GM19468 (cell line): ENCODE measurements at regions not wholly inside any gene's neighbourhood (a gene's known extent, or its start where the extent isn't known, plus 50 kb on each side); places are given as distances from the start of the nearest gene placed in this dataset.

Source experiments
- ATAC-seq: cut with Tn5 transposase; IDR thresholded peaks from one replicate; pipeline ENCODE4 v1.9.1; 2021; ENCODE audit warnings: mild to moderate bottlenecking, moderate library complexity, moderate number of reproducible peaks; ENCODE audit not compliant: unreplicated experiment; ENCODE audit errors: extremely low read depth

DNA sequence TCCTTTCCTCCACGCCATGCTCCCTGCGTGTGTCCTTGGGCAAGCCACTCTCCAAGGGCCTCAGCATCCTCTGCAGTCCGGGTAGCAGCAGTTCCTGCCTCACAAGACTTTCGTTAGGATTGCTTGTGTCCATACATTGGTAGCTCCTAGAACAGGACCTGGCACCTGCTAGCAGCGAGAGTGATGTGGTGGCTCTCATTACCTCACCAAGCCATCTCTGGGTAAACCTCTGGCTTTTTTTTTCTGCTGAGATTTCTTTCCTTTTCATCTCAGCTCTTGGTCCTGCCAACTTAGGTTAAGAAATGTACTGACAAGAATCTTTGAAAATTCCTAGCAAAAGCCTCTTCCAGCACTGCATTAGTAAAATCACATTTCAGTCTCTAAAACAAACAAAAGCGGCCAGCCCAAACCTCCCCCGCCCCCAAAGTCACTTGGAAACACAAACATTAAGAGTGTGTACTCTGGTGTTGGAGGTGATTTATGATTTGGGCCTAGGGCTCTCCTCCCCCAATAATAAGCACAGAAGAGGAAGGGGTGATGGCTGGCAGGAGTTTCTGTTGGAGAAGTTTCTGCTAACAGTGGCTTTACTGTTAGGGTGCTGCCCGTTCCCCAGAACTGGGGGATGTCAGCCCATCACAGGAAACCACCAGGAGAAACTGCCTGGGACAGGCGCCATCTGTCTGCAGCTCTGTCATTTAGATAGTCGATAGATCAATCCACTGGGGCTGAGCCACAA, 199.2 kb downstream of the CD83 start:
- no peak for ATAC-seq

DNA sequence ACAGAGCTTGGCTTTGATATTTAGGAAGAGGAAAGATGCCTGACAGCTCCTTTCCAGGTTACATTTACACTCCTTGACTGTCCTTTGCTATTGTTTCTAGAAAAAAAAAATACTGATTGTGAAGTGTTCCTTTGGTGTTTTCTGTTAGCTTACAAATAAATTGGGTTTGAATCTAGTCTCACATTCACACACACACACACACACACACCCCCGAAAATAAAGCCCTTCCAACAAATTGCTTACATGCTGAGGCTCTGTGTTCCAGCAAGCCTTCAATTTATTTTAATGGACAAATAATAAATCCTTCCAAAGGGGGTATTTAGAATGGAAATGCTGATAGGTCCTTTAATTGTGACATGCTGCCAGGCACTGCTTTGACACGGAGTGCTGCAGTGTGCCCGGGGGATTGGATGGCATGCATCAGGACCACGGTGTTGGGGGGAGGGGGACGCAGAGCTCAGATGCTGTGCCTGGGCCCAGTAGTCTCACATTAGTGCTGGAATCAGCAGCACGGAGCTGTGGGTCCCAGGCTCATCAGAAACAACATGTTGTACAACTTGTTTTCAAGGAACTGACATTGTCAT, 199.9 kb downstream of the CD83 start:
- no peak for ATAC-seq

DNA sequence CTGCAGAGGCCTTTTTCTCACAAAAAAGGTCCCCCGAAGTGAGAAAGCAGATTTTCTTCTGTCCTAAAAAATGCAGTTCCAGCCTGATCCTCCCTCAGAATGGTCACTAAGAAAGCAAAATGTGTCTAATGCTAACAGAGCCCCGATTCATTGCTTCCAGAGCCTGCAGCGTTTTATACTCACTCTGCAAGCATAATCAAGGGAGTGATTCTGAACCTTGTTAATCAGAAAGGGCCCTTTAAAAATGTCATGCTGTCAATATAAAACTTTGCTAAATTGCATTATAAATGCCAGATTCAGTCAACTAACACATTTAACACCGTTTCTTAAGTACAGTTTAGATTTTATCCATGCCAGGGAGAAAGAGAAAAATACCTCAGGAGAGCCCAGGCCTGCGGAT, 202.8 kb downstream of the CD83 start:
- no peak for ATAC-seq

DNA sequence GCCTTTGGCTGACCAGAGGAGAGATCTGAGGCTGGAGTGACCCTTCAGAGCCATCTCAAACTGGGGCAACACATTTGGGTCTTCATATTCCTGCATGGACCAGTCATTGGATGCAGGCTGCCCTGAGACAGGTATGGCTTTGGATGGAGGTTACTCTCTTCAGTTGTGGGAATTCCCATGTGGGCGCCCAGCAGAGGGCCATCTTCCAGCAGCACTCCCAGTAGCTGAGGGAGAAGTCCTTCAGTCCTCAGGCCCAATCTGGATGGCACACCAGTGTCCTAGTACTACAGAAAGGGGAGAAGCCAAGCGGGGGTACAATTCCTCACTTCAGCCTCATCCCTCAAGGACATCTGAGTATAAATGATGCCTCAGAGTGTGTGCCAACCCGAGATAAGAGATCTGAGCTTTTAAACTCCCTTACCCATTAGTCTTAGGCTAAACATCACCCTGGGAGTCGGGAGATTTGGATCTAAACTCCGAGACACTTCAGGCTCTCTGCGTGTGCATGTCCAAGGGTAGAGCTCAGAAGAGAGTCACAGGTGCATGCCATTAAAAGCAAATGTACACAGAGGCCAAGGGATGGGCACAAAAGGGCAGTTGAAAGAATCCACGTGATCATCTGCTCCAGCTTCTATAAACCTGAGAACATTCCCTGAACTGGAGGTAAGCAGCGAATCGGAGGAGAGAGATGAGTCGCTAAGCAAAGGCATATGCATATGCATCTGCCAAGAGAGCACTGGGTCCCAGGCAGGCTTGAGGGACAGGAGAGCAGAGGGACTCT, 204.6 kb downstream of the CD83 start:
- no peak for ATAC-seq

DNA sequence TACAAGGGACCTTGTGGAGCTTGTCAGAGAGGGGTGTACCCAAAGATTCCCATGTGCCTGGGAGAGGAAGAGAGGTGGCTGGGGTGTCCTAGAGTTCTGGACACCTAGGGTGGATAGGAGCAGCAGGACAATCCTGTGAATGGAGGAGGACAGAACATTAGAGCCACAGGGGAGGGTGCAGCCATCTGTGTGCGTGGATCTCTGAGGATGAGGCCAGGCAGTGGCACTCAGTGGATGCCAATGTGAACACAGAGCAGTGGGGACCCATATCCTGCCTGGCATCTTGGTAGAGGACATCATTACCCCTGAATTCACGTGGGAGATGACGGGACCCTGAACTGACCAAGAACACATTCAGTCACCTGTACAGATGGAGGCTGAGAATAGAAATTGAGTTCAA, 205.3 kb downstream of the CD83 start:
- no peak for ATAC-seq

DNA sequence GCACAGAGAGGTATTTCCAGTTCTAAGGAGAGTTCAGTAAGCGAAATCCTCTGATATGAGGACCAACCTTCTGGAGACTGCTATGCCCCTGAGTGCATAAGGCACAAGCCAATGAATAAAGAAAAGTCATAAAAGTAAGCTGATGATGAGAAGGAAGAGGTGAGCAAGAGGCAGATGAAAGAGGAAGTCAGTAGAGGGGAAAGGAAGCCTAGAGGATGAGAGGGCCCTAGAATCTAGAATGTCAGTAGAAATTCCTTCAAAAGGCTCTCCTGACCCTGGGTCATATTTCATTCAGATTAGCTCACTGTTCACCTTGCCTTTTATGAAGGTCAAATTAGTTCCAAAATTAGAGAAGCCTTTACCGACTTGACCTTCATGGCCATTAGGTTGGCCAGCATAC, 209.2 kb downstream of the CD83 start:
- no peak for ATAC-seq

DNA sequence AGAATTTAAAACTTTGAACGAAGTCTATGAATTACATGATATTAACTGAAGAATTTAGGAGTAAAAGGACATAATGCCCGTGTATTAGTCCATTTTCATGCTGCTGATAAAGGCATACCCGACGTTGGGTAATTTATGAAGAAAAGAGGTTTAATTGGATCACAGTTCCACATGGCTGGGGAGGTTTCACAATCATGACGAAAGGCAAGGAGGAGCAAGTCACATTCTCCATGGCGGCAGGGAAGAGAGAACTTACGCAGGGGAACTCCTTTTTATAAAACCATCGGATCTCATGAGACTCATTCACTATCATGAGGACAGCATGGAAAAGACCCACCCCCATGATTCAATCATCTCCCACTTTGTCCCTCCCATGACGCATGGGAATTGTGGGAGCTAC, 210.6 kb downstream of the CD83 start:
- ATAC-seq: no peak

DNA sequence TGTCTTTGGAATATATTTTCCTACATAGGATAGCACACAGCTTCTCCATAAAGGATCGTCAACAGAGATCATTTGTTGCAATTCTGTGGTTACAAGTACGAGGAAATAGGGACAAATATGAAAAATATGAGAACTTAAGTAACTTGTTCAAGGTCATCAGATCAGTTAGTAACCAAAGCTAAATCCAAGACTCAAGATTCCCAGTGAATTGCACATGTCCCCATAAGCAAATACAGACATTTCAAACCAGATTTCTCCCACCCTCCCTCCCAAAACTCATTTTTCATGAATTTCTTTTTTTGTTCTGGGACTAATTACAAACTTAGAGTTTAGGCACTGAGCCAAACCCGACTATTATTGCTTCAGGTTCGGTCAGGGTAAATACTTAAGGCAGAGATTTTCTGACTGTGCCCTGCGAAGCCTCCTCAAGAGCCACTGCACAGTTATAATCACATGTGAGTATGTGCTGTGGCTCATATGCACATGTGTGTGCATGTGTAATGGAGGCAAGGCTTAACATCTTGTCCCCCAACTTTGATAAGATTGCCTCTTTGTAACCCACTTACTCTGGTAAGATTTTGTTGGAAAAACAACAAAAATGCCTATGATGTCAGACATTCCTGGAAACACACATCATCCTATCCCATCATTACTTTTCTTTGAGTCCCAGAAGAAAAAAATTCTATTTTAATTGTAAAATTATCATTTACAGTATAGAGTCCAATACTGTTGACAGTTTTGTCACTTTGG, 216.2 kb downstream of the CD83 start:
- no peak for ATAC-seq

DNA sequence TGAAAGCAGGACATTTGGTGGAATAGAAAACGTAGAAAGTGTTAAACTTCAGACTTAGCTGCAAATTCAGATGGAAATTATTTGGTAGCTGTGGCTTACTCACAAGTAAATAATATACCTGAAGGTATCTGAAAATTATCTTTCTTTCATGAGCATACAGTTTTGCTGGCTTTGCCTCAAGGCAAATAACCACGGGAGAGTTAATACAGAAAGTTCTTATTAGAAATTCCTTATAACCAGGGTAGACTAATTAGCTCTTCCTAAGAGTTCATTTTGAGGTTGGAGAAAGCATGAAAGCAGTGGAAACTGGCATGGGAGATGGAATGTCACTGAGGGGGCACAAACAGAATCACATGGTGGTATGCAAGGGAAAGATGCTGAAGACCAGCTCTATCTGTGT, 217.5 kb downstream of the CD83 start:
- no peak for ATAC-seq

DNA sequence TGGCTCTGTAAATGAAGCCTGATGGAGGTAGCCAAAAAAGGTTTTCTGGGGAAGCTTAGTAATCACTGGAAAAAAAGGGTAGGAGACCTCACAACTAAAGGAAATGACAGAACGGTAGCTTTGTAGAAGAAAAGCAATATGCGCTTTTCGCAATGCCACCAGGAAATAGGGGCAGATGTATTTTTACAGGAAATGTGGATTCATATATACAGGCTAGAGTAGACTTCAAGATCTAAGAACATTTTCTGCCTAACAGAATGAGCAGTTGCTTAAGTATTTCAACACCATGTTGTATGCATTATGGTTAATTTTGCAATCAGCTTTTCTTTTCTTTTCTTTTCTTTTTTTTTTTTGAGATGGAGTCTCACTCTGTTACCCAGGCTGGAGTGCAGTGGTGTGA, 219.6 kb downstream of the CD83 start:
- no peak for ATAC-seq

DNA sequence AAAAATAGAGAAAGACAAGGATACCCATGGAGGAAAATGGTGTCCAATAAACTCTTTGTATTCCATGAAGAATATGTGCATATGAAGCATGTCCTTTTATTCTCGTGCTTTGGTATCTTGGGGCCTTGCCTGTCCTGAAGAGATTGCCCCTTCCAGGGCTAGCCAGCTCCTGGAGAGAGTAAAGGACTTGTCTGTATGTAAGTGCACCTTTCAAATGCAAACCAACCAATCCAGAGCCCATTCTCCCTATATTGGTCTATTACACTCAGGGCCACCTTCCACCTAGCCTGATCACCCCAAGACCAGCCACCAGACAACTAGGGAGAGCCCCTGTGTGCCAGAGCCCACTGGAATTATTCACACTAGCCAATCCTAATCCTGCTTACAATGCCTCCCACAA, 221.6 kb downstream of the CD83 start:
- no peak for ATAC-seq

DNA sequence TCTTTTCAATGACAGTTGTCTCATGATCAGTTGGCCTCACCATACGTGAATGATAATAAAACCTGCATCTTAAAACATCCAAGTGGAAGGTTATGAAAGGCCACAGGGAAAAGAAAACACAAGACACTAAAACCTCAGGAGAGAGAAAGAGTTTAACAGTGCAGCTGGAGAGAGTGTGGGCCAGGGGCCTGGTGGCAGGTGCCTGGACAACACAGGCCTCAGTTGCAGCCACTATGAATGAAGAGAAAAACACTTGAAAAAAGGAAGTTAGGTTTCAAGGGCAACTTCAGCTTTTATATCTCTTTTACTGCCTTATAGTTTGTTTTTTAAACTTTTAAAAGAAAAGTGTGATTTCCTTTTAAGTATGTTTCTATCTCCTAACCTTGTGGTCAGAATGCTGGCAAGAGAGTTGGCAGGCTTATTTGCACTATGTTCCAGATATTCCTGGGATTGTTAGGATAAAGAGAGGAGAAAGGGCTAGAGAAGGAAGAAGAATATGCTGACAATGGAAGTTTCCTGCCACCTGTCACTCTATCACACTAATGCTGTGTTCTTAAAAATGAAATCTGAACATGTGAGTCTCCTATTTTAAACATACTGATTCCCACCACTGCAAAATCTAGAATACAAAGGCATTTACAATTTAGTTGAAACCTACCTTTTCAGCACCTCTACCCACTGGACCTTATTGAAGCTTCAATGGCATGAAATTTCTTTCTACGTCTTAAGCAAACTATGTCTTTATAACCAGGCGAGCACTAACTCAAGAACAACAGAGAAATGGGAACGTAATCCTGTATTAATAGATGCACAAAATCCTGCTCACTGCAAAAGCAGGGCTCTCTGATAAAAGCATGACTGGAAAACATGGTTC, 222.4 kb downstream of the CD83 start:
- no peak for ATAC-seq

DNA sequence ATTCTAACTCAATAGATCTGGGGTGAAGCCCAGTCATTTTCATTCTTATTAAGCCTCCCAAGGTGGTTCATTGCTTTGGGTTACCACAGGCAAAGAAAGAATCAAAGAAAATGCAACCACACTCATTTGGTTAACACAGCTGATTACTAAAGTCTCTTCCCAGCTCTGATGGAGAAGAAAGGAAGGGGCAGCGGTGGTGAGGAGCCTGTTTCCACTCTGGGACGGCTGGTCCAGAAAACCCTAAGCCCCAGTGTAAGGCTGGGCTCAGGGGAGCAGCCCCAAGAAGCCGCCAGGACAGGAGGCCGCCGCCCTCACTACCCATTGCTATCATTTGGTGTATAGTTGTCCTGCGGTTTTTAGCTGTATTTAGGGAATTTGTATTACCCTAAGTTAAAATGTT, 226.9 kb downstream of the CD83 start:
- ATAC-seq: no peak

DNA sequence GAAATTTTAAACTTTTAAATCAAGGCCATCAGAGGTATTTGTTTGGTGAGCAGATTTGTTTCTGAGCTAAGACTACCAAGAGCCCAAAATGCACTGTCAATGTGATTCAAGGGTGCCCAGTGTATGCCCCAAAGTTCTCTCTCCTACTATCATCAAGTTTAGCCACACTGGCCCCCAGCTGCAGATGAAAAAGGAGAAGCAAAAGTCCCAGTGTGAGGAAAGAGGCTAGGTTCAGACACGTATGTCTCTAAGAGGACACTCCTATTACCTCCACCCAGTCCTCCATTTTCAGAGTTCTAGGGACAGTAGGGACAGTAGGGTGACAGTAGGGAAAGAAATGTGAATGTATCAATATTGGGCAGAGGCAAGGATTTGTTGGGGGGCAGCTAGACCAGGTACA, 230.8 kb downstream of the CD83 start:
- ATAC-seq: no peak

DNA sequence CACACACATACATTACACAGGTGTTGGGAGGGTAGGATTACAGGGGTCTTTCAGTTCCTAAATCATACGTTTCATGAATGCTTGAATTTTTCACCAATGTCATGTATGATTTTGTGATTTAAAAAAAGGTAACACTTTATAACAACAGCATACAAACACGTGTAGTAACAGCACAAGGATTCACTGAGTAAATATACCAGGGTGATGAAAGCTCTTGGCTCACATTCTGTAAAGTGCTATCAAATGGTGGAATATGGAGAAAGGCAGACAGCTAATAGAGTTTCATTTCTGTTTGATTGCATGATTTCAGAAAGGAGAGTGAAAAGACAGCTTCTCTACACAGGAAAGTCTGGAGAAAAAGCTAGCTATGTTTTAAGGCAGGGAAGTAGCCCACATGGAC, 231.9 kb downstream of the CD83 start:
- ATAC-seq: no peak

DNA sequence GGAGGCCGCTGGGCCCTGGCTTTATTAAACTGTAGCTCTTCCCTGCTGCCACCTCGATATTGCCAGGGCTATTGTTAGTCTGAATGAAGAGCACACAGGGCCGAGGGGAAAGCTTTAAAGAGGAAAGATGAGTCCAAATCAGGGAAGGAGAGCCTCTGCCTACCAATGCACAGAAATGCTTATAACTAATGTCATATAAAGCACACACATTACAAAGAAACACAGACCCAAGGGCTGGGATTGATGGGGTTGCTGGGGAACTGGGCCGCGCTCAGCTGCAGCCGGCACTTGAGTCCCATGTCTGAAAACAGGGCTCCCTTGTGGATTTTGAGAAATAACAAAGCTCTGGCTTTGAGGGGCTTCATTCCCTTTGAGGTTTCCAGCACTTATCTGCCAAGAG, 232.6 kb downstream of the CD83 start:
- ATAC-seq: no peak

DNA sequence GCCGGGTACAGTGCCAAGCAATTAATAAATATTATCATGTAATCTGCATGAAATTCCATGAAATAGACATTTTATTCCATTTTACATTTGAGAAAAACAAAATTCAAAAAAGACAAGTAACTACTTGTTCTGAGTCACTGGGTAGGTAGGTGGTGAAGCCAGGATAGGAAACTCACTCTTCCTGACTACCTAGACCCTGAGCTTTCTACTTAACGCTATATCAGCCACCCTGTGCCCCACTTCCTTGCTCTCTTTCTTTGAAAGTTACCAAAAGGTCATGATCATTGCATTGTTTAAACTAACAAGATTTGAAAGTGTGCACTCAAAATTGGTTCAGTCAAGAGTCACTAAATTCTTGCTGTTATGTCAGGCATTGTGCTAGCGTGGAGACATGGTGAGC, 235.7 kb downstream of the CD83 start:
- ATAC-seq: no peak

DNA sequence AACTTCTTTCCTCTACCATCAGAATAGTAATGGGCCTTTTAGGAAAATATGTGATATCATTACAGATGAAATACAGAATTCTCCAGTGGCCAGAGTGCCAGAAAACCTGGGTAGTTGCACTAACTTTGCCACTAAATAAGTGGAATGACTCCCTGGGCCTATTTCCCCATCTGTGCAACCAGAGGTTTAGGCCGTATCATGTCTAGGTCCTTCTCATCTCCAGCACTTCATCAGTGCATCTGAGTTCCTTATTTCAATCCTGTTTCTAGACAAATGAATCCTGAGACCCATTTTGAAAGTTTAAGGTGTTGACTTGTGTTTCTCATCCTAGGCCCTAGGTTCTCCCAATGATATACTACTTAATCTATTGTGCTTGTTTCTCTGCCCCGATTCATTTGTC, 236.2 kb downstream of the CD83 start:
- ATAC-seq: no peak

DNA sequence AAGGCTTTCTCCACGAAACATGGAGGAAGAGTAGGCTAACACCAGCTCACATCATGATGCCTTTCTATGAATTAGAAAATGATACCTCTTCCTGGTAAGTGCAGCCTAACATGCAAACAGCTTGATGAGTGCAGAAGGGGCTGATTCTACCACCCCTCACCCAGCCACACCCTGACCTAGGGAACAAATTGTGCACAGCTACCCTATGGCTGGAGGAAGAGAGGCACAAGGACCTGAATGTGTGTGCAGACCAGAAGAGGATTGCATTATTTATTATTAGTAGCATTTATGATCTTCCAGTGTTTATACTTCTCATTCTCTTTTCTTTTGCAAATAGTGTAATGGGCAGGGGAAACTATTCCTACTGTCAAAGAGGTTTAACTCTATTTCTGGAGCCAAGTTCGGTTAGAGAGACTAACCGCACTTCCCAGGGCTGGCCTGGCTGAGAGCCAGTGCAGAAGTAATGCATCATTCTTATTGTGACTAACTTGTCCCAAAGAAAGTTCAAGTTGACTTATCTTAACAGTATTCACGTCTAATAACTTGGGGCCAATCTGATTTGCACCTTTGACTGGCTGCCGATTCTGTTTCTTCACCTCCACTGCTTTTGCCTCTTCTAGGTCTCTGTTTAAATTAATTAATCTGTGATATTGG, 237.5 kb downstream of the CD83 start:
- ATAC-seq: no peak
